Suprapubic skin (tissue), 4 donors: ENCODE measurements at regions not wholly inside any gene's neighbourhood (a gene's known extent, or its start where the extent isn't known, plus 50 kb on each side); places are given as distances from the start of the nearest gene placed in this dataset.

Experiments
- DNase-seq, 2 donors: peaks; one replicate each; pipeline ENCODE4 v3.0.0-alpha.2; 2019; ENCODE audit warnings: low spot score in 2 of 2
- H3K27ac ChIP-seq: fragments of 200-600 bp; sonication (generic); one replicate; pipeline ENCODE4 v1.5.1; 2019
- H3K27me3 ChIP-seq: fragments of 200-600 bp; sonication (generic); one replicate; pipeline ENCODE4 v1.5.1; 2019
- H3K36me3 ChIP-seq: fragments of 200-600 bp; sonication (generic); one replicate; pipeline ENCODE4 v1.5.1; 2019
- H3K4me1 ChIP-seq: fragments of 200-600 bp; sonication (generic); one replicate; pipeline ENCODE4 v1.5.1; 2019
- H3K4me3 ChIP-seq: fragments of 200-600 bp; sonication (generic); one replicate; pipeline ENCODE4 v1.5.1; 2019; ENCODE audit warnings: mild to moderate bottlenecking
- H3K9me3 ChIP-seq: fragments of 200-600 bp; sonication (generic); one replicate; pipeline ENCODE4 v1.5.1; 2019
- CTCF ChIP-seq, 2 donors: fragments of 200-600 bp in 1 of 2; fragments of 450-650 bp in 1 of 2; sonication (generic) in 1 of 2; IDR thresholded peaks; one replicate each; pipeline ENCODE4 v1.5.1; 2016 to 2019; ENCODE audit warnings: antibody characterized with exemption in 2 of 2, mild to moderate bottlenecking in 1 of 2, moderate library complexity in 1 of 2
- EP300 ChIP-seq: sonication (generic); formaldehyde crosslinking; IDR thresholded peaks from one replicate; pipeline ENCODE4 v1.6.1; 2017; ENCODE audit warnings: antibody characterized with exemption
- POLR2A ChIP-seq, 2 donors: fragments of 450-650 bp; IDR thresholded peaks; one replicate each; pipeline ENCODE4 v1.6.1; 2017; ENCODE audit warnings: antibody characterized with exemption in 2 of 2, mild to moderate bottlenecking in 2 of 2, moderate library complexity in 2 of 2
- POLR2AphosphoS5 ChIP-seq, 3 donors: sonication (generic); formaldehyde crosslinking; IDR thresholded peaks; one replicate each; pipeline ENCODE4 v1.6.1; 2017; ENCODE audit warnings: antibody characterized with exemption in 3 of 3
- WGBS: methylation state at CpG from one replicate; pipeline ENCODE4 v1.1.5; 2018; 5-methylcytosine and 5-hydroxymethylcytosine counted together

GRCh38 chr10:108362296-108362695 lies 1197.8 kb upstream of the SORCS1 start:
- no peaks in the 10 kb centered on the region for H3K4me1 ChIP-seq
- TF ChIP-seq POLR2AphosphoS5 (IDR thresholded peaks at IDR 0.05) (no peak), POLR2A (IDR thresholded peaks at IDR 0.05) (no peak), EP300 (no peak), CTCF (IDR thresholded peaks at IDR 0.05) (no peak)
- no peak overlapping the region for H3K4me3 ChIP-seq
- H3K27me3 ChIP-seq, result no peaks in the 10 kb centered on the region
- no peak for DNase-seq
- no peaks in the 10 kb centered on the region for H3K9me3 ChIP-seq
- WGBS, result 65% methylated on average over 2 of the region's 2 CpGs
- no peak overlapping the region for H3K27ac ChIP-seq
- H3K36me3 ChIP-seq, result no peaks in the 10 kb centered on the region

GRCh38 chr10:108360187-108360586 lies 1195.7 kb upstream of the SORCS1 start:
- Histone ChIP-seq H3K9me3 (no peaks in the 10 kb centered on the region), H3K4me3 (no peak overlapping the region), H3K27ac (no peak overlapping the region), H3K36me3 (no peaks in the 10 kb centered on the region), H3K27me3 (no peaks in the 10 kb centered on the region), H3K4me1 (no peaks in the 10 kb centered on the region)
- WGBS, result 44% methylated on average over 2 of the region's 2 CpGs
- no peak for TF ChIP-seq EP300
- TF ChIP-seq POLR2A (IDR thresholded peaks at IDR 0.05), result no peak
- DNase-seq, result no peak

GRCh38 chr10:108358912-108359311 lies 1194.4 kb upstream of the SORCS1 start:
- 42% methylated on average over 3 of the region's 3 CpGs for WGBS
- Histone ChIP-seq H3K9me3 (no peaks in the 10 kb centered on the region), H3K4me3 (no peak overlapping the region), H3K4me1 (no peaks in the 10 kb centered on the region), H3K36me3 (no peaks in the 10 kb centered on the region), H3K27ac (no peak overlapping the region), H3K27me3 (no peaks in the 10 kb centered on the region)
- TF ChIP-seq CTCF (IDR thresholded peaks at IDR 0.05), result no peak
- no peak for TF ChIP-seq POLR2AphosphoS5 (IDR thresholded peaks at IDR 0.05)
- no peak for TF ChIP-seq EP300
- no peak for TF ChIP-seq POLR2A (IDR thresholded peaks at IDR 0.05)
- no peak for DNase-seq

- no peaks in the 10 kb centered on the region for H3K4me1 ChIP-seq
- 36% methylated on average over 2 of the region's 2 CpGs for WGBS
- H3K36me3 ChIP-seq, result no peaks in the 10 kb centered on the region
- TF ChIP-seq CTCF (IDR thresholded peaks at IDR 0.05) (no peak), POLR2A (IDR thresholded peaks at IDR 0.05) (no peak), EP300 (no peak), POLR2AphosphoS5 (IDR thresholded peaks at IDR 0.05) (no peak)
- no peaks in the 10 kb centered on the region for H3K9me3 ChIP-seq
- no peaks in the 10 kb centered on the region for H3K27me3 ChIP-seq
- no peak for DNase-seq
- H3K4me3 ChIP-seq, result no peak overlapping the region
- H3K27ac ChIP-seq, result no peak overlapping the region
Measured at GRCh38 chr10:108352771-108353170, 1188.3 kb upstream of the SORCS1 start.

GRCh38 chr10:108348215-108348614 lies 1183.7 kb upstream of the SORCS1 start:
- Histone ChIP-seq H3K27ac (no peak overlapping the region), H3K4me3 (no peak overlapping the region), H3K36me3 (no peaks in the 10 kb centered on the region), H3K4me1 (no peaks in the 10 kb centered on the region), H3K9me3 (peaks cover 4% of the 10 kb centered on the region), H3K27me3 (no peaks in the 10 kb centered on the region)
- WGBS, result 77% methylated on average over 2 of the region's 2 CpGs
- TF ChIP-seq EP300 (no peak), POLR2AphosphoS5 (IDR thresholded peaks at IDR 0.05) (no peak), POLR2A (IDR thresholded peaks at IDR 0.05) (no peak), CTCF (IDR thresholded peaks at IDR 0.05) (no peak)
- no peak for DNase-seq

- H3K27me3 ChIP-seq, result no peaks in the 10 kb centered on the region
- no peaks in the 10 kb centered on the region for H3K36me3 ChIP-seq
- DNase-seq, result no peak
- H3K4me3 ChIP-seq, result no peak overlapping the region
- no peak overlapping the region for H3K27ac ChIP-seq
- peaks cover 4% of the 10 kb centered on the region for H3K9me3 ChIP-seq
- TF ChIP-seq EP300, result no peak
- no peaks in the 10 kb centered on the region for H3K4me1 ChIP-seq
- WGBS, result 78% methylated on average over 3 of the region's 3 CpGs
Measured at GRCh38 chr10:108346066-108346465, 1181.6 kb upstream of the SORCS1 start.
